ENCODE measurements at regions not wholly inside any gene's neighbourhood (a gene's known extent, or its start where the extent isn't known, plus 50 kb on each side); places are given as distances from the start of the nearest gene placed in this dataset.
A peak's percentile ranks its signal among the peaks of the same experiment; 100 is the strongest.

GRCh38 chr7:18338910-18339523 is 156.5 kb upstream of the HDAC9 start:
- Histone ChIP-seq H3K4me1 (no peaks in the 10 kb centered on the region), H3K27me3 (no peaks in the 10 kb centered on the region), H3K9me3 (no peaks in the 10 kb centered on the region), H3K27ac (no peak overlapping the region), H3K4me3 (no peak overlapping the region), H3K36me3 (no peaks in the 10 kb centered on the region)
- DNase-seq = no peak
- TF ChIP-seq CTCF (IDR thresholded peaks at IDR 0.05) (no peak), POLR2A (IDR thresholded peaks at IDR 0.05) (no peak)

GRCh38 chr7:18341756-18342155 is 153.8 kb upstream of the HDAC9 start:
- H3K4me1 ChIP-seq = no peaks in the 10 kb centered on the region
- no peaks in the 10 kb centered on the region for H3K27me3 ChIP-seq
- no peaks in the 10 kb centered on the region for H3K9me3 ChIP-seq
- TF ChIP-seq CTCF (IDR thresholded peaks at IDR 0.05) (no peak), POLR2A (IDR thresholded peaks at IDR 0.05) (no peak)
- no peaks in the 10 kb centered on the region for H3K36me3 ChIP-seq
- H3K27ac ChIP-seq = no peak overlapping the region
- DNase-seq = no peak
- H3K4me3 ChIP-seq = no peak overlapping the region

- DNase-seq = no peak
- Histone ChIP-seq H3K36me3 (no peaks in the 10 kb centered on the region), H3K9me3 (no peaks in the 10 kb centered on the region), H3K4me1 (no peaks in the 10 kb centered on the region), H3K27ac (no peak overlapping the region), H3K27me3 (no peaks in the 10 kb centered on the region), H3K4me3 (no peak overlapping the region)
- TF ChIP-seq CTCF (IDR thresholded peaks at IDR 0.05) (no peak), POLR2A (IDR thresholded peaks at IDR 0.05) (no peak)
Measured at GRCh38 chr7:18343047-18343446, 152.5 kb upstream of the HDAC9 start.

- Histone ChIP-seq H3K9me3 (no peaks in the 10 kb centered on the region), H3K27me3 (no peaks in the 10 kb centered on the region), H3K36me3 (no peaks in the 10 kb centered on the region), H3K4me3 (no peak overlapping the region), H3K4me1 (no peaks in the 10 kb centered on the region), H3K27ac (no peak overlapping the region)
- no peak for DNase-seq
- TF ChIP-seq CTCF (IDR thresholded peaks at IDR 0.05) (no peak), POLR2A (IDR thresholded peaks at IDR 0.05) (no peak)
Measured at GRCh38 chr7:18344536-18344935, 151.0 kb upstream of the HDAC9 start.

- Histone ChIP-seq H3K4me1 (no peaks in the 10 kb centered on the region), H3K27me3 (no peaks in the 10 kb centered on the region), H3K27ac (no peak overlapping the region), H3K9me3 (no peaks in the 10 kb centered on the region), H3K4me3 (no peak overlapping the region), H3K36me3 (no peaks in the 10 kb centered on the region)
- TF ChIP-seq CTCF (IDR thresholded peaks at IDR 0.05) = peak; percentile 39 to 77 (median 66)
- no peak for TF ChIP-seq POLR2A (IDR thresholded peaks at IDR 0.05)
- DNase-seq = peak in 1 of 3 donors; percentile 58
Measured at GRCh38 chr7:18345641-18346234, 149.8 kb upstream of the HDAC9 start.

Data from Peyer's patch (tissue), 4 donors.